Duodenal mucosa (tissue), 2 donors: ENCODE measurements at regions not wholly inside any gene's neighbourhood (a gene's known extent, or its start where the extent isn't known, plus 50 kb on each side); places are given as distances from the start of the nearest gene placed in this dataset.

Experiments used
- H3K27ac ChIP-seq: one replicate; pipeline ENCODE4 v1.7.0; 2013; ENCODE audit warnings: low read depth, low read length
- H3K27me3 ChIP-seq, 2 donors: one replicate each; pipeline ENCODE4 v1.7.0; 2013; ENCODE audit warnings: low read length in 2 of 2, control low read depth in 1 of 2; ENCODE audit not compliant: insufficient read depth in 2 of 2, control insufficient read depth in 1 of 2
- H3K36me3 ChIP-seq, 2 donors: one replicate each; pipeline ENCODE4 v1.7.0; 2013; ENCODE audit warnings: low read length in 2 of 2, control low read depth in 1 of 2; ENCODE audit not compliant: insufficient read depth in 2 of 2, control insufficient read depth in 1 of 2
- H3K4me1 ChIP-seq, 2 donors: one replicate each; pipeline ENCODE4 v1.7.0; 2013; ENCODE audit warnings: low read length in 2 of 2, control low read depth in 1 of 2; ENCODE audit not compliant: insufficient read depth in 2 of 2, control insufficient read depth in 1 of 2
- H3K4me3 ChIP-seq, 2 donors: one replicate each; pipeline ENCODE4 v1.7.0; 2013; ENCODE audit warnings: low read length in 2 of 2, low read depth in 1 of 2
- H3K9ac ChIP-seq, 2 donors: one replicate each; pipeline ENCODE4 v1.7.0; 2013; ENCODE audit warnings: low read length in 2 of 2, low read depth in 1 of 2
- H3K9me3 ChIP-seq, 2 donors: one replicate each; pipeline ENCODE4 v1.7.0; 2013; ENCODE audit warnings: low read length in 2 of 2, control low read depth in 1 of 2; ENCODE audit not compliant: control insufficient read depth in 1 of 2

GRCh38 chr11:31977343-31977742 is 113.5 kb upstream of the RCN1 start:
- Histone ChIP-seq H3K9me3 (no peaks in the 10 kb centered on the region), H3K4me1 (no peaks in the 10 kb centered on the region), H3K27me3 (peaks cover 0 to 3% of the 10 kb centered on the region in 2 donors)

GRCh38 chr11:31974366-31975136 is 116.3 kb upstream of the RCN1 start:
- Histone ChIP-seq H3K9ac (no peak overlapping the region), H3K36me3 (no peaks in the 10 kb centered on the region), H3K27me3 (peaks cover 0 to 5% of the 10 kb centered on the region in 2 donors), H3K27ac (no peak overlapping the region), H3K4me1 (no peaks in the 10 kb centered on the region), H3K4me3 (no peak overlapping the region), H3K9me3 (no peaks in the 10 kb centered on the region)

More at GRCh38 chr11:31977343-31977742, 113.5 kb upstream of the RCN1 start:
- no peak overlapping the region for H3K9ac ChIP-seq
- no peaks in the 10 kb centered on the region for H3K36me3 ChIP-seq
- H3K4me3 ChIP-seq, result no peak overlapping the region
- H3K27ac ChIP-seq, result no peak overlapping the region

GRCh38 chr11:31973172-31973571 is 117.7 kb upstream of the RCN1 start:
- no peaks in the 10 kb centered on the region for H3K9me3 ChIP-seq
- no peaks in the 10 kb centered on the region for H3K4me1 ChIP-seq
- no peak overlapping the region for H3K27ac ChIP-seq
- H3K27me3 ChIP-seq, result peaks cover 0 to 5% of the 10 kb centered on the region in 2 donors
- H3K36me3 ChIP-seq, result no peaks in the 10 kb centered on the region
- no peak overlapping the region for H3K4me3 ChIP-seq
- H3K9ac ChIP-seq, result no peak overlapping the region

GRCh38 chr11:31972623-31973022 is 118.3 kb upstream of the RCN1 start:
- H3K27ac ChIP-seq, result no peak overlapping the region
- H3K36me3 ChIP-seq, result no peaks in the 10 kb centered on the region
- no peaks in the 10 kb centered on the region for H3K4me1 ChIP-seq
- H3K9me3 ChIP-seq, result no peaks in the 10 kb centered on the region
- no peak overlapping the region for H3K4me3 ChIP-seq
- H3K27me3 ChIP-seq, result peaks cover 0 to 5% of the 10 kb centered on the region in 2 donors
- H3K9ac ChIP-seq, result no peak overlapping the region

- Histone ChIP-seq H3K27ac (no peak overlapping the region), H3K9me3 (no peaks in the 10 kb centered on the region), H3K4me3 (no peak overlapping the region), H3K4me1 (no peaks in the 10 kb centered on the region), H3K27me3 (peaks cover 0 to 6% of the 10 kb centered on the region in 2 donors), H3K36me3 (no peaks in the 10 kb centered on the region), H3K9ac (no peak overlapping the region)
These were observed 121.5 kb upstream of the RCN1 start for GRCh38 chr11:31969359-31969702.

GRCh38 chr11:31968461-31969358 is 122.2 kb upstream of the RCN1 start:
- Histone ChIP-seq H3K4me1 (no peaks in the 10 kb centered on the region), H3K4me3 (no peak overlapping the region), H3K27ac (no peak overlapping the region), H3K27me3 (peaks cover 0 to 6% of the 10 kb centered on the region in 2 donors), H3K9ac (no peak overlapping the region), H3K36me3 (no peaks in the 10 kb centered on the region), H3K9me3 (no peaks in the 10 kb centered on the region)

GRCh38 chr11:31967404-31968130 is 123.3 kb upstream of the RCN1 start:
- Histone ChIP-seq H3K9ac (no peak overlapping the region), H3K36me3 (no peaks in the 10 kb centered on the region), H3K27me3 (peaks cover 0 to 6% of the 10 kb centered on the region in 2 donors), H3K27ac (no peak overlapping the region), H3K9me3 (no peaks in the 10 kb centered on the region), H3K4me3 (no peak overlapping the region), H3K4me1 (no peaks in the 10 kb centered on the region)

- Histone ChIP-seq H3K9me3 (no peaks in the 10 kb centered on the region), H3K27ac (no peak overlapping the region), H3K27me3 (peaks cover 0 to 6% of the 10 kb centered on the region in 2 donors), H3K4me1 (no peaks in the 10 kb centered on the region), H3K4me3 (no peak overlapping the region), H3K9ac (no peak overlapping the region), H3K36me3 (no peaks in the 10 kb centered on the region)
These were observed 124.0 kb upstream of the RCN1 start for GRCh38 chr11:31966846-31967245.

- no peaks in the 10 kb centered on the region for H3K36me3 ChIP-seq
- H3K4me1 ChIP-seq, result no peaks in the 10 kb centered on the region
- no peak overlapping the region for H3K9ac ChIP-seq
- no peak overlapping the region for H3K4me3 ChIP-seq
- no peak overlapping the region for H3K27ac ChIP-seq
- no peaks in the 10 kb centered on the region for H3K9me3 ChIP-seq
- peaks cover 0 to 4% of the 10 kb centered on the region in 2 donors for H3K27me3 ChIP-seq
These were observed 126.7 kb upstream of the RCN1 start for GRCh38 chr11:31964181-31964580.

- H3K36me3 ChIP-seq, result no peaks in the 10 kb centered on the region
- H3K4me3 ChIP-seq, result no peak overlapping the region
- no peaks in the 10 kb centered on the region for H3K4me1 ChIP-seq
- H3K9ac ChIP-seq, result no peak overlapping the region
- H3K27me3 ChIP-seq, result no peaks in the 10 kb centered on the region
- H3K27ac ChIP-seq, result no peak overlapping the region
- H3K9me3 ChIP-seq, result no peaks in the 10 kb centered on the region
These were observed 130.7 kb upstream of the RCN1 start for GRCh38 chr11:31960126-31960525.
